ENCODE measurements at regions not wholly inside any gene's neighbourhood (a gene's known extent, or its start where the extent isn't known, plus 50 kb on each side); places are given as distances from the start of the nearest gene placed in this dataset.

DNA sequence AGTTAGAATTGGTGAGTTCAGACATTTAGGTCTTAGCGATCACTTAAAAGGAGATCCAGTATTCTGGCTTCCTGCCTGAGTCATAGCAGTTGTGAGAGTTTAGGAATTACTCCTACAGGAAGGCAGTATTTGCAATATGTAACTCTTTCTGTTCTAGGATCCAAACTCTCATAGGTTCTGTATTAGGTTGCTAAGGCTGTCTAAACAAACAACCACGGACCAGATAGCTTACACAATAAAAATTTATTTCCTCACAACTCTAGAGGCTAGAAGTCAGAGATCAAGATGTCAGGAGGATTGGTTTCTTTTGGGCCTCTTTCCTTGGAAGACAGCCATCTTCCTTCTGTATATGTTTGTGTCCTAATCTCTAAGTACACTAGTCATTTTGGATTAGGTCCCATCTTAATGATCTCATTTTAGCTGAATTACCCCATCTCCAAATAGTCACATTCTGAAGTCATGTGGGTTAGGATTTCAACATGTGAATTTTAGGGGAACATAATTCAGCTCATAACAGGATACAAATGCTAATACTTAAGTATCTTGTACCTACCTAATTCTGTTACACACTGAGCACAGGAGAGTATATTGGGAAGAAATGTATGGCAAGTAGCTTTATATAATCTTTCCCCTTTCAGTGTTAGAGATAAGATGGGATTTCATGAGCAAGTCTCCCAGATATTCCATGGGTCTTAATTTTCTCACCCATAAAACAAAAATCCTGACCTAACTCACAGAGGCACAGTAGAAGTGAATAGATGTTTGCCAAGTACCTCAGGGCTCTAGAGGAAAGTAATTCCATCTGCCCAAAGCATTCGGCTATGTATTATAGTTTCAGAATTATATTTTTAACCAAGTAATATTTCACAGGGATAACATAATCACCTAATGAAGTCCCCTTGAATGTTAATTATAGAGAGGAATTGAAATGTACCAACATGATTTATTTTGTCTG is 144.4 kb downstream of the PTBP2 start:
- TF ChIP-seq SP1 (CRISPR knock-in tag; conservative IDR thresholded peaks at IDR 0.05), result no peak
- TF ChIP-seq, protein P1, sequence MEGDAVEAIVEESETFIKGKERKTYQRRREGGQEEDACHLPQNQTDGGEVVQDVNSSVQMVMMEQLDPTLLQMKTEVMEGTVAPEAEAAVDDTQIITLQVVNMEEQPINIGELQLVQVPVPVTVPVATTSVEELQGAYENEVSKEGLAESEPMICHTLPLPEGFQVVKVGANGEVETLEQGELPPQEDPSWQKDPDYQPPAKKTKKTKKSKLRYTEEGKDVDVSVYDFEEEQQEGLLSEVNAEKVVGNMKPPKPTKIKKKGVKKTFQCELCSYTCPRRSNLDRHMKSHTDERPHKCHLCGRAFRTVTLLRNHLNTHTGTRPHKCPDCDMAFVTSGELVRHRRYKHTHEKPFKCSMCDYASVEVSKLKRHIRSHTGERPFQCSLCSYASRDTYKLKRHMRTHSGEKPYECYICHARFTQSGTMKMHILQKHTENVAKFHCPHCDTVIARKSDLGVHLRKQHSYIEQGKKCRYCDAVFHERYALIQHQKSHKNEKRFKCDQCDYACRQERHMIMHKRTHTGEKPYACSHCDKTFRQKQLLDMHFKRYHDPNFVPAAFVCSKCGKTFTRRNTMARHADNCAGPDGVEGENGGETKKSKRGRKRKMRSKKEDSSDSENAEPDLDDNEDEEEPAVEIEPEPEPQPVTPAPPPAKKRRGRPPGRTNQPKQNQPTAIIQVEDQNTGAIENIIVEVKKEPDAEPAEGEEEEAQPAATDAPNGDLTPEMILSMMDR (IDR thresholded peaks at IDR 0.05), result no peak
- no peak for TF ChIP-seq ZNF263 (CRISPR knock-in tag; IDR thresholded peaks at IDR 0.05; ENCODE audit: low read depth)
- TF ChIP-seq, protein P2, sequence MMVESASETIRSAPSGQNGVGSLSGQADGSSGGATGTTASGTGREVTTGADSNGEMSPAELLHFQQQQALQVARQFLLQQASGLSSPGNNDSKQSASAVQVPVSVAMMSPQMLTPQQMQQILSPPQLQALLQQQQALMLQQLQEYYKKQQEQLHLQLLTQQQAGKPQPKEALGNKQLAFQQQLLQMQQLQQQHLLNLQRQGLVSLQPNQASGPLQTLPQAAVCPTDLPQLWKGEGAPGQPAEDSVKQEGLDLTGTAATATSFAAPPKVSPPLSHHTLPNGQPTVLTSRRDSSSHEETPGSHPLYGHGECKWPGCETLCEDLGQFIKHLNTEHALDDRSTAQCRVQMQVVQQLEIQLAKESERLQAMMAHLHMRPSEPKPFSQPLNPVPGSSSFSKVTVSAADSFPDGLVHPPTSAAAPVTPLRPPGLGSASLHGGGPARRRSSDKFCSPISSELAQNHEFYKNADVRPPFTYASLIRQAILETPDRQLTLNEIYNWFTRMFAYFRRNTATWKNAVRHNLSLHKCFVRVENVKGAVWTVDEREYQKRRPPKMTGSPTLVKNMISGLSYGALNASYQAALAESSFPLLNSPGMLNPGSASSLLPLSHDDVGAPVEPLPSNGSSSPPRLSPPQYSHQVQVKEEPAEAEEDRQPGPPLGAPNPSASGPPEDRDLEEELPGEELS (CRISPR knock-in tag; IDR thresholded peaks at IDR 0.05), result no peak

All from WTC11 (cell line).